ENCODE measurements at regions not wholly inside any gene's neighbourhood (a gene's known extent, or its start where the extent isn't known, plus 50 kb on each side); places are given as distances from the start of the nearest gene placed in this dataset.
"Not testable (repeated sequence)": the region's sequence is repeated elsewhere in the genome, so short reads cannot be mapped to it uniquely, and the experiment has no call there.

- no peak for DNase-seq (ENCODE audit: low read depth in 2 of 2)
Measured at GRCh38 chr14:48417715-48418500, 742.5 kb upstream of the MDGA2 start.

DNA sequence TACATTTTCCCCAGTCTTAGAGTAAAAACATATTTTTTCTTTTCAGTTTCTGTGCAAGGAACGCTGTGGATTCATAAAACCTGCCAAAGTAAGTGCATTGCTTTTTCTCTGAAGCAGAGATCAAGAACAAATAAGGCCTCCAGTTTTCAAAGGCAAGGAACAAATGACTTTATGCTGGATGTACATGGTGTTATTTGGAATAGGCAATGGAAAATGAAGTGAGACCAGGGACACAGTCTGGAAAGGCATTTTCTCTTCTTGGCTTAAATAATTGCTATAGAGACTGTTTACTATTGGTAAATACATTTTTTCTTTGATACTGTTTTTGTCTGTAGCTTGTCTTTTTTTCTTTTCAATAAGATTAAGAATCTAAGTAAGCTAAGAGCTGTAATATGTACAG, 725.9 kb upstream of the MDGA2 start:
- no peak for DNase-seq (ENCODE audit: low read depth in 2 of 2)

- no peak for DNase-seq (ENCODE audit: low read depth in 2 of 2)
Measured at GRCh38 chr14:48398675-48399282, 723.4 kb upstream of the MDGA2 start.

DNA sequence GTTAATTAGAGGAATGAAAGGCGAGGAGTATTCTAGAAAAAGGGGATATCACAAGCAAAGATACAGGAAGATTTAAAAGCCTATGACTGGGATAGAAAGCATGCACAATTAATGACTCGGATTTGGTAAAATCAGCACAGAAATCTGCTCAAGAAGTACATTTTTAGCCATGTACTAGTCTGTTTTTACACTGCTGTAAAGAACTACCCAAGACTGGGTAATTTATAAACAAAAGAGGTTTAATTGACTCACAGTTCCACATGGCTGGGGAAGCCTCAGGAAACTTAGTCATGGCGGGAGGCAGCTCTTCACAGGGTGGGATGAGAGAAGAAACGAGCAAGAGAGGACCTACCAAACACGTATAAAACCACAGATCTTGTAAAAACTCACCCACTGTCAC, 716.3 kb upstream of the MDGA2 start:
- no peak for DNase-seq (ENCODE audit: low read depth in 2 of 2)

- DNase-seq (ENCODE audit: low read depth in 2 of 2) = no peak
Measured at GRCh38 chr14:48390346-48390745, 714.9 kb upstream of the MDGA2 start.

DNA sequence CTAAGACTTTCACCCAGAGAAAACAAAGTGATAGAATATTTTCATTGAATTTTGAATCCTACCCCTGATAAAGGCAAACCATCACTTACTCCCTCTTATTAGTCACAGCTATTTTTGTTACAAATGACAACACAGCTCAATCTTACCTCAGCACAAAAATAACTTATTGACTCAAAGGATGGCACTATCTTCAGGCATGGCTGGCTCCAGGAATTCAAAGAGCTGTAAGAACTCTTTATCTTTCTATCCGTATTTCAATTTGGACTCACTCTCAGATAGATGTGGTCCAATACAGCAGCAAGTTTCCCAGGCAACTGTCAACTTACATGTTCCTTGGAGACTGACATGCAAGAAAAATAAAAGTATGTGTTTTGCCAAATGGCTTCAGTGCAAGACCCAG, 709.4 kb upstream of the MDGA2 start:
- DNase-seq (ENCODE audit: low read depth in 2 of 2) = no peak

DNA sequence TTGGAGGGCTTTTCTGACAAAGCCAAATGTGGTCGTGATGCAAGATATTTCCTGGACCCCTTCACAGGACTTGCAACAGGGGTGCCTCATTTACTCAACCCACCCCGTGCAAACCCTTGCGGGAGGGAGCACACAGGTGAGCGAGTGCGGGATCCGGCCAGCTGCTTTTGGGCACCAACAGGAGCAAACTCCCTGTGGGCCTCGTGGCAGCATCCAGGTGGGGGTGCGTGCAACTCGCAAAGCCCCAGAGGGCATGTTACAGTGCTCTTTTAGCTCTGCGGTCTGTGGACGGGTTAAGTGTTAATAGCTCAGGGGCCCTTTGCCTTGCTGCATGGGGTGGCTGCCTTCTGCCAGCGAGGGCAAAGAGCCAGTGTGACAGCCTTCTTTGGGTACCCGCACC, 707.6 kb upstream of the MDGA2 start:
- DNase-seq (ENCODE audit: low read depth in 2 of 2) = no peak

GRCh38 chr14:48378541-48378940, 703.1 kb upstream of the MDGA2 start:
- DNase-seq (ENCODE audit: low read depth in 2 of 2) = no peak

DNA sequence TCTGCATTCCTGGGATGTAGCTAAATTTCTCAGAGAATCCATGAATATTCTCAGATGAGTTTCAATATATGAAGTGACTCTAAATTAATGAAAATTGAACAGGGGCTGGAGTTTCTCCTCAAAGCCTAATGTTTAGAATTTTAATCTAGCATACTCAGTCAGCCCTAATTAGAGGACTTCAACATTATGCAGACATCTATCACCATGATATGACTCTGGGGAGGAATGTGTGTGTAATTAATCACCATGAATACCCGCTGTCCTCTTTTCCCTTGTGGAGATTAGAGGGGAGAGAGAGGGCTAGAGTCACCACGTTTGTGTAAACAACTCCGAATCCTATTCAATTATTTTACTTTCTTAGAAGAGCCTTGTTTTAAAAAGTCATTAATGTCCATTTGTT, 698.6 kb upstream of the MDGA2 start:
- DNase-seq (ENCODE audit: low read depth in 2 of 2) = no peak

- DNase-seq (ENCODE audit: low read depth in 2 of 2) = no peak
Measured at GRCh38 chr14:48350971-48351370, 675.6 kb upstream of the MDGA2 start.

GRCh38 chr14:48349689-48350088, 674.3 kb upstream of the MDGA2 start:
- DNase-seq (ENCODE audit: low read depth in 2 of 2) = no peak

- DNase-seq (ENCODE audit: low read depth in 2 of 2) = no peak
Measured at GRCh38 chr14:48341069-48341468, 665.7 kb upstream of the MDGA2 start.

- DNase-seq (ENCODE audit: low read depth in 2 of 2) = no peak
Measured at GRCh38 chr14:48333221-48333920, 658.0 kb upstream of the MDGA2 start.

DNA sequence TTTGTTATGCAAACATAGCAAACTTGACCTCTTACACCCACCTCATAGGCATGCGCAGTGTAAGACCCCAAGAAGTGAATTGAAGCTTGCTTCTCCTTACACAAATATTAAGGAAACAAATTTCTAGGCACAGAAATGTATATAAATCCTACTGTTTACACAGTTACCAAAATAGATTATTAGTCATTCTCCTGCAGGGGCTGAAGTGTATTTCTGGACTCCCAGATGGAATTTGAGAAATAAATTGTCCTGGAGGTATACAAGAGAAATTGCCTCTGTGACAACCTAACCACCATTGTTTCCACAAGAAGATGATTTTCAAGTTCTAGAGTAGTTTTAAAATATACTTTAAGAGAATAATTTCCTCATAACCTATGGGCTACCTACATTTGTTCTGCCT, 656.0 kb upstream of the MDGA2 start:
- DNase-seq (ENCODE audit: low read depth in 2 of 2) = no peak

GRCh38 chr14:48325486-48325885, 650.1 kb upstream of the MDGA2 start:
- DNase-seq (ENCODE audit: low read depth in 2 of 2) = no peak

DNA sequence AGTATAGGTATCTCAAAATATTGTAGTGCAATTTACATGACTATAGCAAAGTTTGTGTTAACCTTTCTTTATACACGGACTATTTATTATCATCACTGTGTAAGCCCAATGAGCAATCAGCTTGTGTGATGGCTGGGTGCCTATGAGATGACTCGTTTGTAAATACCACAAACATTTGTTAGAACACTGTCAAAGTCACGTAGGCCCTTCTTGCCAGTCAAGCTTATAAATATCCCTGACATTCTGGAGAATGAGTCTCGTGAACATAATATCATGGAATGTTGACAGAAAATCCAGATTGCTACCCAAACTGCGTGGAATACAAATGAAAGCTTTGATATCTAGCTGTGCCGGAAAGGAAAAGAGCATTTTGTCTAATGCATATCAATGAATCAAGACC, 648.3 kb upstream of the MDGA2 start:
- DNase-seq (ENCODE audit: low read depth in 2 of 2) = no peak

- DNase-seq (ENCODE audit: low read depth in 2 of 2) = no peak
Measured at GRCh38 chr14:48319823-48320222, 644.4 kb upstream of the MDGA2 start.

- DNase-seq (ENCODE audit: low read depth in 2 of 2) = no peak
Measured at GRCh38 chr14:48304729-48305128, 629.3 kb upstream of the MDGA2 start.

- DNase-seq (ENCODE audit: low read depth in 2 of 2) = no peak
Measured at GRCh38 chr14:48289701-48290100, 614.3 kb upstream of the MDGA2 start.

DNA sequence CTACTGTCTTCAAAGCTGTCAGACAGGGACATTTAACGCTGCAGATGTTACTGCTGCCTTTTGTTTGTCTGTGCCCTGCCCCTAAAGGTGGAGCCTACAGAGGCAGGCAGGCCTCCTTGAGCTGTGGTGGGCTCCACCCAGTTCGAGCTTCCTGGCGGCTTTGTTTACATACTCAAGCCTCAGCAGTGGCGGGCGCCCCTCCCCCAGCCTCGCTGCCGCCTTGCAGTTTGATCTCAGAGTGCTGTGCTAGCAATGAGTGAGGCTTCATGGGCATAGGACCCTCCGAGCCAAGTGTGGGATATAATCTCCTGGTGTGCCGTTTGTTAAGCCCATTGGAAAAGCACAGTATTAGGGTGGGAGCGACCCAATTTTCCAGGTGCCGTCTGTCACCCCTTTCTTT, 609.8 kb upstream of the MDGA2 start:
- DNase-seq (ENCODE audit: low read depth in 2 of 2) = not testable (repeated sequence)

DNA sequence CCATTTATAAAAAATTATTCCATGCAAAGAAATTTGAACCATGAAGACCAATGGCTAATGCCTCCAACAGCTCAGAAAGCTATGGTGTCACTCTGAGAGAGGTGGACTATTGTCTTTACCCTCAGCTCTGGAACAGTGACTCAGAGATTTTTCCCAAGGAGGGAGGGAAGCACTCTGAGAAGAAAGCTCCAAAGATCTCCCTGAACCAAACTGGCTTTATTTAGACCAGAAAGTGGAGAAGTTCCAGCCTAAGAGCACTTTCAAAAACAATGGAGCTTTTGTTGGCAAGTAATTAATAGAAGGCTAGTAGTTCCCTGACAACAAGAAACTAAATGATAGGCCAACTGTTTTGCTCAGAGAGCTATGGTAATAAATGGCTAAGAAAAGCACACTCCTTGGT, 599.9 kb upstream of the MDGA2 start:
- DNase-seq (ENCODE audit: low read depth in 2 of 2) = no peak

DNA sequence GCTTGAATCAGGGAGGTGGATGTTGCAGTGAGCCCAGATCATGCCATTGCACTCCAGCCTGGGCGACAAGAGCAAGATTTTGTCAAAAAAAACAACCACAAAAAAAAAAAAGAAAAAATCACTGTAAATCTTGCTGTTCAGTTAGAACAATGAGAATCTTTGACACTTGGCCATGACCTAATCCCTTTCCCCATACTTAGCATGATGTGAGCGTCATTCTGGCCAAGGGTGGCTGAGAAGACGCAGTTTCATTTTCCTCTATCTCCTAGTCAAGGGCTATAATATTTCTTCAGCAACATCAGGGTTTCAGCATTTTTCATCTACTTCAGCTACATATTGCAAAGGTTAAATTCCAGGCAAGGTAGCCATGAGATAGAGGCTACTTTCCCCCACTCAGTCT, 599.4 kb upstream of the MDGA2 start:
- no peak for DNase-seq (ENCODE audit: low read depth in 2 of 2)

- not testable (repeated sequence) for DNase-seq (ENCODE audit: low read depth in 2 of 2)
Measured at GRCh38 chr14:48267926-48268325, 592.5 kb upstream of the MDGA2 start.

Data from stimulated activated CD8-positive, alpha-beta memory T cell treated with anti-CD3 and anti-CD28 coated beads, Interleukin-2, amount 100 ng/mL, for 48 hours (primary cell).